Sigmoid colon (tissue), 3 donors: ENCODE measurements at regions not wholly inside any gene's neighbourhood (a gene's known extent, or its start where the extent isn't known, plus 50 kb on each side); places are given as distances from the start of the nearest gene placed in this dataset.

Experiments used
- POLR2A ChIP-seq, 2 donors: fragments of 450-650 bp; IDR thresholded peaks; one replicate each; pipeline ENCODE4 v1.6.1; 2016; ENCODE audit warnings: antibody characterized with exemption in 2 of 2, mild to moderate bottlenecking in 2 of 2, moderate library complexity in 2 of 2
- TF ChIP-seq, protein P1 (sequence below), 4 experiments: fragments of 450-650 bp in 3 of 4; fragments of 200-600 bp in 1 of 4; IDR thresholded peaks; one replicate each; pipeline ENCODE4 v1.5.1; 2016 to 2019; ENCODE audit warnings: antibody characterized with exemption in 4 of 4, mild to moderate bottlenecking in 3 of 4, moderate library complexity in 2 of 4

DNA sequence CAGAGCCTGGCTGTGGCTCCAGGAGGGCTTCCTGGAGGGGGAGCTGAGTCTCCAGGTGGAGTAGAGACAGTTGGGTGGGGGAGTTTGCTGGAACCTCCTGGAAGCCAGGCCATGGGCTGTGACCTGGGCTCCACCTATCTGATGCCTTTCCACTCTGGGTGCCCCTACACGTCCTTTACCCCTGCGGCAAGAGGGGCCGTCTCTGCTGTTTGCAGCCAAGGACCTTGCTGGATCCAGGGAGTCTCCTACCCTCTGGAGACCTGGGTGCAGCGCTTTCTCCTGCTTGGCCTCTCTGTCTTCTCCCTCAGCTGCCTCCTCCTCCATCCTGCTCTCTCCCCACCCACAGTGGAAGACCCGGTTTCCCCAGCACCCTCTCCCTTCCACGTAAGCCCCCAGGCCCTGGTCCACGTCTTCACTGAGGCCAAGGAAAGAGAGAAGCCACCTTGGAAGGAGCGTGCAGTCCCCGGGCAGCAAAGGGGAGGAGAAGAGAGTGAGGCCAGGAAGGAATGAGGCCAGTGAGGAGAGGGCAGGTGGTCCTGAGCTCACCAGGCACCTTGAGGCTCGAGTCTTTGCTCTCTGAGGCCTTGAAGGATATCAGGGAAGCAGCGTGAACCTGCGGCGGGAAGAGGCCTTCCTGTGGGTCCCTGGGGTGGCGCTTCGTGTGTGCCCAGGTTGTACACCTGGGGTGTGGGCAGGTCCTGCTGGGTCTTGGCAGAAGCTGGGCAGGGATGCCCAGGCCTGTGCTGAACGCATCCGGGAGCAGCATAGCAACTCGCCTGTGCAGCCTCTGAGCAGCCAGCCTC, 294.3 kb upstream of the RTL1 start:
- TF ChIP-seq POLR2A (IDR thresholded peaks at IDR 0.05) = no peak
- TF ChIP-seq, protein P1, sequence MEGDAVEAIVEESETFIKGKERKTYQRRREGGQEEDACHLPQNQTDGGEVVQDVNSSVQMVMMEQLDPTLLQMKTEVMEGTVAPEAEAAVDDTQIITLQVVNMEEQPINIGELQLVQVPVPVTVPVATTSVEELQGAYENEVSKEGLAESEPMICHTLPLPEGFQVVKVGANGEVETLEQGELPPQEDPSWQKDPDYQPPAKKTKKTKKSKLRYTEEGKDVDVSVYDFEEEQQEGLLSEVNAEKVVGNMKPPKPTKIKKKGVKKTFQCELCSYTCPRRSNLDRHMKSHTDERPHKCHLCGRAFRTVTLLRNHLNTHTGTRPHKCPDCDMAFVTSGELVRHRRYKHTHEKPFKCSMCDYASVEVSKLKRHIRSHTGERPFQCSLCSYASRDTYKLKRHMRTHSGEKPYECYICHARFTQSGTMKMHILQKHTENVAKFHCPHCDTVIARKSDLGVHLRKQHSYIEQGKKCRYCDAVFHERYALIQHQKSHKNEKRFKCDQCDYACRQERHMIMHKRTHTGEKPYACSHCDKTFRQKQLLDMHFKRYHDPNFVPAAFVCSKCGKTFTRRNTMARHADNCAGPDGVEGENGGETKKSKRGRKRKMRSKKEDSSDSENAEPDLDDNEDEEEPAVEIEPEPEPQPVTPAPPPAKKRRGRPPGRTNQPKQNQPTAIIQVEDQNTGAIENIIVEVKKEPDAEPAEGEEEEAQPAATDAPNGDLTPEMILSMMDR (IDR thresholded peaks at IDR 0.05) = no peak
